Endodermal cell (in vitro differentiated cells): ENCODE measurements at regions not wholly inside any gene's neighbourhood (a gene's known extent, or its start where the extent isn't known, plus 50 kb on each side); places are given as distances from the start of the nearest gene placed in this dataset.

Experiments used
- DNase-seq: peaks from one replicate; pipeline ENCODE4 v3.0.0-alpha.2; 2017
- H3K27ac ChIP-seq: 2 replicates; pipeline ENCODE4 v1.5.1; 2013; ENCODE audit warnings: mild to moderate bottlenecking, low read depth, low read length, moderate library complexity
- H3K27me3 ChIP-seq: 2 replicates; pipeline ENCODE4 v1.6.1; 2013; ENCODE audit warnings: mild to moderate bottlenecking, low read length, moderate library complexity; ENCODE audit not compliant: insufficient read depth, control insufficient read depth, poor library complexity, severe bottlenecking
- H3K36me3 ChIP-seq: 2 replicates; pipeline ENCODE4 v1.7.0; 2013; ENCODE audit warnings: mild to moderate bottlenecking, low read length, moderate library complexity; ENCODE audit not compliant: control insufficient read depth, insufficient read depth
- H3K4me1 ChIP-seq: one replicate; pipeline ENCODE4 v1.7.0; 2013; ENCODE audit warnings: low read length; ENCODE audit not compliant: control insufficient read depth, insufficient read depth
- H3K4me3 ChIP-seq: 2 replicates; pipeline ENCODE4 v1.5.1; 2013; ENCODE audit warnings: mild to moderate bottlenecking, low read length, moderate library complexity
- H3K9ac ChIP-seq: 2 replicates; pipeline ENCODE4 v1.6.1; 2013; ENCODE audit warnings: mild to moderate bottlenecking, low read length, moderate library complexity; ENCODE audit not compliant: poor library complexity, severe bottlenecking; ENCODE audit errors: extremely low read depth
- H3K9me3 ChIP-seq: 2 replicates; pipeline ENCODE4 v1.6.1; 2013; ENCODE audit warnings: mild to moderate bottlenecking, low read length, moderate library complexity; ENCODE audit not compliant: control insufficient read depth
- H3K27ac Mint-ChIP-seq: 2 replicates; pipeline ENCODE4 v1.8.0; 2020; ENCODE audit warnings: mixed read lengths
- H3K27me3 Mint-ChIP-seq: 2 replicates; pipeline ENCODE4 v1.8.0; 2021; ENCODE audit warnings: mild to moderate bottlenecking, mixed read lengths; ENCODE audit not compliant: insufficient read depth
- H3K36me3 Mint-ChIP-seq: 2 replicates; pipeline ENCODE4 v1.8.0; 2020; ENCODE audit warnings: low read depth, mixed read lengths
- H3K4me1 Mint-ChIP-seq: 2 replicates; pipeline ENCODE4 v1.8.0; 2020; ENCODE audit warnings: mixed read lengths
- H3K4me3 Mint-ChIP-seq: 2 replicates; pipeline ENCODE4 v1.8.0; 2020; ENCODE audit warnings: mild to moderate bottlenecking, moderate library complexity, mixed read lengths
- H3K9me3 Mint-ChIP-seq: 2 replicates; pipeline ENCODE4 v1.8.0; 2020; ENCODE audit warnings: mild to moderate bottlenecking, mixed read lengths
- CTCF ChIP-seq: fragments of 200-600 bp; sonication (generic); conservative IDR thresholded peaks from 2 replicates; pipeline ENCODE4 v1.5.0; 2021; ENCODE audit warnings: antibody characterized with exemption, mild to moderate bottlenecking
- WGBS, 2 experiments: methylation state at CpG; one replicate each; pipeline versions ENCODE4 v1.1.5 to v1.1.7; 2013; ENCODE audit warnings: missing lambda C conversion rate in 2 of 2, mixed read lengths in 1 of 2; ENCODE audit not compliant: insufficient coverage in 1 of 2, insufficient read length in 1 of 2; 5-methylcytosine and 5-hydroxymethylcytosine counted together

DNA sequence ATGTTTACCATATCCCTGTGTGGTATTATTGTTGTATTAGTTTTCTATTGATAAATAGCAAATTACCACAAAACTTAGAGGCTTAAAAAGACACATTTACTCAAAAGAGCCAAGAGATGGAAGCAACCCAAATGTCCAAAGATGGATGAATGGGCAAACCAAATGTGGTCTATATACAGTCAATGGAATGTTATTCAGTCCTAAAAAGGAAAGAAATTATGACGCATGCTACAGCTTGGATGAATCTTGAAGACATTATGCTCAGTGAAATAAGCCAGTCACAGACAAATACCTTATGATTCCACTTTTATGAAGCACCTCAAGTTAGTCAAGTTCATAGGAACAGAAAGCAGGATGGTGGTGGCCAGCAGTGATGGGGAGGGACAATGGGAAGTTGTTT, 144.7 kb downstream of the QDPR start:
- no peak overlapping the region for H3K27ac ChIP-seq
- WGBS, 2 experiments = 100% methylated on average over 1 of the region's 1 CpG

GRCh38 chr4:17366496-17366895, 145.4 kb downstream of the QDPR start:
- Mint-ChIP-seq H3K36me3 (no peaks in the 10 kb centered on the region), H3K9me3 (no peaks in the 10 kb centered on the region), H3K27me3 (peaks cover 12% of the 10 kb centered on the region), H3K4me3 (no peak overlapping the region), H3K27ac (peak overlapping the region; percentile 32), H3K4me1 (no peaks in the 10 kb centered on the region)
- Histone ChIP-seq H3K27ac (no peak overlapping the region), H3K9ac (no peak overlapping the region), H3K36me3 (no peaks in the 10 kb centered on the region), H3K4me3 (no peak overlapping the region), H3K4me1 (no peaks in the 10 kb centered on the region), H3K27me3 (no peaks in the 10 kb centered on the region), H3K9me3 (no peaks in the 10 kb centered on the region)
- no peak for TF ChIP-seq CTCF
- 95% methylated on average over 1 of the region's 1 CpG; no CpG with 5 or more reads in 1 of the 2 experiments for WGBS, 2 experiments
- DNase-seq = no peak

More for the DNA sequence above, 144.7 kb downstream of the QDPR start:
- H3K27me3 Mint-ChIP-seq = peaks cover 6% of the 10 kb centered on the region
- Histone ChIP-seq H3K4me1 (no peaks in the 10 kb centered on the region), H3K9me3 (no peaks in the 10 kb centered on the region), H3K9ac (no peak overlapping the region), H3K36me3 (no peaks in the 10 kb centered on the region), H3K4me3 (no peak overlapping the region), H3K27me3 (no peaks in the 10 kb centered on the region)
- no peaks in the 10 kb centered on the region for H3K4me1 Mint-ChIP-seq
- no peak overlapping the region for H3K4me3 Mint-ChIP-seq
- no peaks in the 10 kb centered on the region for H3K36me3 Mint-ChIP-seq
- H3K27ac Mint-ChIP-seq = no peak overlapping the region
- no peak for TF ChIP-seq CTCF
- no peaks in the 10 kb centered on the region for H3K9me3 Mint-ChIP-seq
- DNase-seq = no peak

DNA sequence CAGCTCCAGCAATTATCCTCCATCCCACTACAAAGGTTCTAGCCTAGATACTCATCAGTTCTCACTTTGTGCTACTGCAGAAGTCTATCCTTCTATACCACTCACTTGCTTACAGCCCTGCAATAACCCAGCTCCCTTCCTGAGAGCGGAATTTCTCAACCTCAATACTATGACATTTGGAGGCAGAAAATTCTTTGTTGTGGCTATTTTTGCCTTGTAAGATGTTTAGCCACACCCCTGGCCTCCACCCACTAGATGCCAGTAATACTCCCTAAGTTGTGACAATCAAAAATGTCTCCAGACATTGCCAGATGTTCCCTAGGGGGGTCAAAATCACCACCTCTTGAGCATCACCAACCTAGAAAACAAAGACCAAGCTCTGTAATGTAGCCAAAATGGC, 149.5 kb downstream of the QDPR start:
- Histone ChIP-seq H3K4me3 (no peak overlapping the region), H3K4me1 (no peaks in the 10 kb centered on the region), H3K9ac (no peak overlapping the region), H3K27ac (no peak overlapping the region), H3K36me3 (no peaks in the 10 kb centered on the region), H3K9me3 (no peaks in the 10 kb centered on the region), H3K27me3 (no peaks in the 10 kb centered on the region)
- Mint-ChIP-seq H3K27me3 (peaks cover 14% of the 10 kb centered on the region), H3K27ac (no peak overlapping the region), H3K4me3 (no peak overlapping the region), H3K4me1 (no peaks in the 10 kb centered on the region), H3K9me3 (no peaks in the 10 kb centered on the region), H3K36me3 (no peaks in the 10 kb centered on the region)
- WGBS, 2 experiments = 100% methylated on average over 1 of the region's 1 CpG; no CpG with 5 or more reads in 1 of the 2 experiments
- TF ChIP-seq CTCF = no peak
- DNase-seq = no peak
